BE2C (cell line): ENCODE measurements at regions not wholly inside any gene's neighbourhood (a gene's known extent, or its start where the extent isn't known, plus 50 kb on each side); places are given as distances from the start of the nearest gene placed in this dataset.

Experiments
- DNase-seq: peaks from one replicate; pipeline ENCODE4 v3.0.0-alpha.2; 2020
- H3K27me3 ChIP-seq: fragments of 250-450 bp; sonication (Bioruptor Pico); 2 replicates; pipeline ENCODE4 v1.5.1; 2020; ENCODE audit warnings: mild to moderate bottlenecking
- H3K36me3 ChIP-seq: fragments of 250-450 bp; sonication (Bioruptor Pico); 2 replicates; pipeline ENCODE4 v1.5.1; 2020; ENCODE audit warnings: mild to moderate bottlenecking
- H3K4me1 ChIP-seq: fragments of 250-450 bp; sonication (Bioruptor Pico); 2 replicates; pipeline ENCODE4 v1.5.1; 2020
- H3K4me3 ChIP-seq: 2 replicates; pipeline ENCODE4 v1.5.1; 2011; ENCODE audit warnings: low read depth, low read length
- H3K9me3 ChIP-seq: fragments of 250-450 bp; sonication (Bioruptor Pico); 2 replicates; pipeline ENCODE4 v1.5.1; 2020
- CTCF ChIP-seq: IDR thresholded peaks from 2 replicates; pipeline ENCODE4 v1.5.1; 2012; ENCODE audit warnings: mild to moderate bottlenecking, low read depth, low read length

GRCh38 chr15:85312929-85313331 is 67.5 kb upstream of the AKAP13 start:
- H3K4me1 ChIP-seq, result peaks cover 7% of the 10 kb centered on the region; the same call in 1 of the 2 replicates
- no peak for TF ChIP-seq CTCF
- no peak for DNase-seq
- H3K27me3 ChIP-seq, result no peaks in the 10 kb centered on the region
- H3K9me3 ChIP-seq, result no peaks in the 10 kb centered on the region
- no peaks in the 10 kb centered on the region for H3K36me3 ChIP-seq
- no peak overlapping the region for H3K4me3 ChIP-seq

GRCh38 chr15:85313339-85313738 is 67.1 kb upstream of the AKAP13 start:
- H3K36me3 ChIP-seq, result no peaks in the 10 kb centered on the region
- peaks cover 7% of the 10 kb centered on the region; the same call in 1 of the 2 replicates for H3K4me1 ChIP-seq
- H3K27me3 ChIP-seq, result no peaks in the 10 kb centered on the region
- no peak overlapping the region for H3K4me3 ChIP-seq
- no peak for DNase-seq
- no peaks in the 10 kb centered on the region for H3K9me3 ChIP-seq
- TF ChIP-seq CTCF, result no peak

GRCh38 chr15:85314146-85314545 is 66.3 kb upstream of the AKAP13 start:
- Histone ChIP-seq H3K36me3 (no peaks in the 10 kb centered on the region), H3K27me3 (no peaks in the 10 kb centered on the region), H3K4me1 (peaks cover 7% of the 10 kb centered on the region; the same call in 1 of the 2 replicates), H3K9me3 (no peaks in the 10 kb centered on the region), H3K4me3 (no peak overlapping the region)
- no peak for DNase-seq
- TF ChIP-seq CTCF, result no peak

- Histone ChIP-seq H3K4me3 (no peak overlapping the region), H3K4me1 (peaks cover 7% of the 10 kb centered on the region; the same call in 1 of the 2 replicates), H3K27me3 (no peaks in the 10 kb centered on the region), H3K36me3 (no peaks in the 10 kb centered on the region), H3K9me3 (no peaks in the 10 kb centered on the region)
- DNase-seq, result no peak
- TF ChIP-seq CTCF, result no peak
Observed at GRCh38 chr15:85314633-85315032, 65.8 kb upstream of the AKAP13 start.

- no peak for TF ChIP-seq CTCF
- no peak for DNase-seq
- no peaks in the 10 kb centered on the region for H3K9me3 ChIP-seq
- H3K27me3 ChIP-seq, result no peaks in the 10 kb centered on the region
- no peaks in the 10 kb centered on the region for H3K36me3 ChIP-seq
- H3K4me3 ChIP-seq, result no peak overlapping the region
- H3K4me1 ChIP-seq, result peaks cover 7% of the 10 kb centered on the region; the same call in 1 of the 2 replicates
Observed at GRCh38 chr15:85316244-85316934, 64.0 kb upstream of the AKAP13 start.

GRCh38 chr15:85318048-85318731 is 62.2 kb upstream of the AKAP13 start:
- H3K4me3 ChIP-seq, result no peak overlapping the region
- H3K36me3 ChIP-seq, result no peaks in the 10 kb centered on the region

More at GRCh38 chr15:85318048-85318731, 62.2 kb upstream of the AKAP13 start:
- no peaks in the 10 kb centered on the region for H3K27me3 ChIP-seq
- H3K9me3 ChIP-seq, result no peaks in the 10 kb centered on the region
- peaks cover 7% of the 10 kb centered on the region; the same call in 1 of the 2 replicates for H3K4me1 ChIP-seq
- no peak for TF ChIP-seq CTCF
- no peak for DNase-seq
